GM12891 (cell line): ENCODE measurements at regions not wholly inside any gene's neighbourhood (a gene's known extent, or its start where the extent isn't known, plus 50 kb on each side); places are given as distances from the start of the nearest gene placed in this dataset.

Experiments
- PAX5 ChIP-seq: IDR thresholded peaks from 2 replicates; pipeline ENCODE4 v1.6.1; 2011; ENCODE audit warnings: low read length, moderate library complexity, mild to moderate bottlenecking; ENCODE audit not compliant: insufficient read depth, severe bottlenecking
- POLR2A ChIP-seq: IDR thresholded peaks from 2 replicates; pipeline ENCODE4 v1.6.1; 2011; ENCODE audit warnings: low read depth, low read length, control low read depth
- POLR2AphosphoS5 ChIP-seq: IDR thresholded peaks from 2 replicates; pipeline ENCODE4 v1.6.1; 2011; ENCODE audit warnings: low read depth, low read length, control low read depth
- POU2F2 ChIP-seq: IDR thresholded peaks from 2 replicates; pipeline ENCODE4 v1.6.1; 2011; ENCODE audit warnings: low read depth, mild to moderate bottlenecking, control low read depth, low read length, moderate library complexity
- SPI1 ChIP-seq: IDR thresholded peaks from 2 replicates; pipeline ENCODE4 v1.6.1; 2011; ENCODE audit warnings: low read depth, low read length, control low read depth
- TAF1 ChIP-seq: IDR thresholded peaks from 2 replicates; pipeline ENCODE4 v1.6.1; 2011; ENCODE audit warnings: low read depth, low read length, control low read depth

GRCh38 chr5:3354606-3355005, 241.0 kb upstream of the IRX1 start:
- TF ChIP-seq POLR2A (no peak), POLR2AphosphoS5 (no peak), SPI1 (no peak), TAF1 (no peak), POU2F2 (no peak), PAX5 (no peak)
